SJSA1 (cell line): ENCODE measurements at regions not wholly inside any gene's neighbourhood (a gene's known extent, or its start where the extent isn't known, plus 50 kb on each side); places are given as distances from the start of the nearest gene placed in this dataset.
"Not testable (repeated sequence)": the region's sequence is repeated elsewhere in the genome, so short reads cannot be mapped to it uniquely, and the experiment has no call there.

Experiments used
- DNase-seq, 2 experiments: peaks; one replicate each; pipeline ENCODE4 v3.0.0-alpha.2; 2015 to 2020; ENCODE audit warnings: low spot score in 2 of 2, low read depth in 1 of 2
- H3K27ac ChIP-seq: fragments of 250-450 bp; sonication (Bioruptor Pico); 2 replicates; pipeline ENCODE4 v1.5.1; 2020; ENCODE audit warnings: mild to moderate bottlenecking, moderate library complexity
- H3K27me3 ChIP-seq: fragments of 250-450 bp; sonication (Bioruptor Pico); replicated peaks from 2 replicates; pipeline ENCODE4 v1.5.1; 2020; ENCODE audit warnings: mild to moderate bottlenecking, moderate library complexity
- H3K36me3 ChIP-seq: fragments of 250-450 bp; sonication (Bioruptor Pico); 2 replicates; pipeline ENCODE4 v1.5.1; 2020; ENCODE audit warnings: mild to moderate bottlenecking
- H3K4me1 ChIP-seq: fragments of 250-450 bp; sonication (Bioruptor Pico); replicated peaks from 2 replicates; pipeline ENCODE4 v1.6.1; 2021; ENCODE audit warnings: mild to moderate bottlenecking
- H3K4me3 ChIP-seq: fragments of 250-450 bp; sonication (Bioruptor Pico); 2 replicates; pipeline ENCODE4 v1.5.1; 2020; ENCODE audit warnings: mild to moderate bottlenecking
- H3K9me3 ChIP-seq: fragments of 250-450 bp; sonication (Bioruptor Pico); replicated peaks from 2 replicates; pipeline ENCODE4 v1.5.1; 2020; ENCODE audit warnings: mild to moderate bottlenecking

DNA sequence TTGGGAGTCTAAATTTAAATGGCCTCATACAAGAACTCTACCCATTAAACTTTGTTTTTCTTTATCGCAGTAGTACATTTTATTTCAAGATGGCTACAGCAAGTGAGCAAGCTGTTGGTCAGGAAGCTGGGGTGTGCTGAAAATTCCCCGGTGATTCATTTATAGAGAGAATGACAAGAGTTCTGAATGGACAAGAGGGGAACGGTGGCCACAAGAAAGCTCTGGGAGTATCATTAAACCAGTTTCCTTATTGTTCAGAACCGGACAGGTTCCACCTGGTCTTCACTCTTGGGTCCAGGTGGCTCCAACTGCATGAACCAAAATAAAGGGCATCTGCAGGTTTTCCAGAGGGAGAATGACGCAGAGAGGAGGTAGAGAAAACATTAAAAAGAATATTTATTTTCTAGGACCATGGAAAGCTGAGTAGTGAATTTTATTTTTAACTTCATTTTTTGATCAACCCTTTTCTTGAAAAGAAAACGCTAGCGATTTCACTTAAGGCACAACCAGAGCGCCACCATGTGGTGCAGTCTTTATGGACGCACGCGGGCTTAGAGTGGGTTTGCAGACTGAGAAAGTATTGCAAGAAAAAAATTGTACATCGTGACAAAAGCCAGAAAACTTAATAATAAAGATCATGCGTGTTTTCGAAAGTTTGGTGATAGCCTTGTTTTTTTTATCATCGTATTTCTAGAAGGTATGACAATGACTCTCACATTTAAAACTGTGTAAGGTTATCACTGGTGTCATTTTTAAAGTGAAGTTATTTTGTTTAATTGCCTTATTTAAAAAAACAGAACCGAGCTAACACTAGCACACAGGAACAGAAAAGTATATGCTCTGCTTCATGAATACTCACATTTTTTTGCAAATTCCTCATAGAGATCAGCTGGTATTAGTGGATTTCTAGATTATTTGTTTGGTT, 97.9 kb upstream of the NOL4 start:
- DNase-seq = peak; percentile 20 to 52
- no peak overlapping the region for H3K27ac ChIP-seq
- H3K4me3 ChIP-seq = no peak overlapping the region
- H3K4me1 ChIP-seq = no peaks in the 10 kb centered on the region
- no peaks in the 10 kb centered on the region for H3K36me3 ChIP-seq
- no peaks in the 10 kb centered on the region for H3K27me3 ChIP-seq
- no peaks in the 10 kb centered on the region for H3K9me3 ChIP-seq

GRCh38 chr18:34329840-34330239, 105.1 kb upstream of the NOL4 start:
- no peaks in the 10 kb centered on the region for H3K27me3 ChIP-seq
- H3K9me3 ChIP-seq = no peaks in the 10 kb centered on the region
- DNase-seq = no peak
- no peaks in the 10 kb centered on the region for H3K36me3 ChIP-seq
- H3K27ac ChIP-seq = no peak overlapping the region
- H3K4me3 ChIP-seq = no peak overlapping the region
- no peaks in the 10 kb centered on the region for H3K4me1 ChIP-seq

- H3K4me1 ChIP-seq = no peaks in the 10 kb centered on the region
- H3K36me3 ChIP-seq = no peaks in the 10 kb centered on the region
- H3K27me3 ChIP-seq = no peaks in the 10 kb centered on the region
- H3K4me3 ChIP-seq = no peak overlapping the region
- H3K27ac ChIP-seq = no peak overlapping the region
- H3K9me3 ChIP-seq = no peaks in the 10 kb centered on the region
- DNase-seq = no peak
Observed at GRCh38 chr18:34330308-34330707, 105.6 kb upstream of the NOL4 start.

DNA sequence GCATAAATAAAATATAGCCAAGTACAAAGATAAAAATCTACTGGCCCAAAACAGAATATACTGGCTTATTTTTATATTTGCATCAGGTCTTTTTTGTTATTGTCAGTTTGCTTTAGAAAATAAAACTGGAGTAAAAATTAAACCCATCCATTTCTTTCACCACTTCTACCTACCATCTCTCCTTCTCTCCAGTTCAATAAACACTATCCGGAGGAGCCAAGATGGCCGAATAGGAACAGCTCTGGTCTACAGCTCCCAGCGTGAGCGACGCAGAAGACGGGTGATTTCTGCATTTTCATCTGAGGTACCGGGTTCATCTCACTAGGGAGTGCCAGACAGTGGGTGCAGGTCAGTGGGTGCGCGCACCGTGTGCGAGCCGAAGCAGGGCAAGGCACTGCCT, 106.2 kb upstream of the NOL4 start:
- DNase-seq, H3K27me3 ChIP-seq, H3K4me1 ChIP-seq, H3K27ac ChIP-seq, H3K4me3 ChIP-seq, H3K9me3 ChIP-seq, H3K36me3 ChIP-seq: not testable (repeated sequence)

DNA sequence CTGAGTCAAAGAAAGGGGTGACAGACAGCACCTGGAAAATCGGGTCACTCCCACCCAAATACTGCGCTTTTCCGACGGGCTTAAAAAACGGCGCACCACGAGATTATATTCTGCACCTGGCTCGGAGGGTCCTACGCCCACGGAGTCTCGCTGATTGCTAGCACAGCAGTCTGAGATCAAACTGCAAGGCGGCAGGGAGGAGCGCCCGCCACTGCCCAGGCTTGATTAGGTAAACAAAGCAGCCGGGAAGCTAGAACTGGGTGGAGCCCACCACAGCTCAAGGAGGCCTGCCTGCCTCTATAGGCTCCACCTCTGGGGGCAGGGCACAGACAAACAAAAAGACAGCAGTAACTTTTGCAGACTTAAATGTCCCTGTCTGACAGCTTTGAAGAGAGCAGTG, 106.6 kb upstream of the NOL4 start:
- H3K4me1 ChIP-seq, H3K36me3 ChIP-seq, H3K27ac ChIP-seq, H3K4me3 ChIP-seq, H3K27me3 ChIP-seq, H3K9me3 ChIP-seq, DNase-seq: not testable (repeated sequence)

DNA sequence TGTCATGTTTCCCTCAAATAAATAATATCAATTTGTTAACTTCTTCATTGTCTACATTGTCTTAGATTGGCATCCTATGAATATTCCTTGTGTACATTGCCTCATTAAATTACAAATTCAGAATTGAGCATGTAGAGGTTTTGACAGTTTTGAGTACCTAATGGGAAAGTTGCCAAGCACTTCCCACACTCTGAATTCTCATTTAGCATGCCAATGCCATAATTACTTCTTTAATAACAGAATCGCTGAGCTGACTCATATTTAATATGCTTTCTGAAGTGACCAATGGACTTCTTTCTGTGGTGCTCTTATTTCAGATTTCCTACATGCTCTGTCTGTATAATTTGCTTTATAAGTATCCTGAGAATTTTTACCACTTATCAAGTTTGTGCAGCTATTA, 114.4 kb upstream of the NOL4 start:
- 0 out of 2 replicates have a peak, but pooled peaks cover 4% of the 10 kb centered on the region for H3K4me1 ChIP-seq
- no peak for DNase-seq
- H3K27me3 ChIP-seq = no peaks in the 10 kb centered on the region
- no peaks in the 10 kb centered on the region for H3K9me3 ChIP-seq
- no peaks in the 10 kb centered on the region for H3K36me3 ChIP-seq
- no peak overlapping the region for H3K27ac ChIP-seq
- no peak overlapping the region for H3K4me3 ChIP-seq

GRCh38 chr18:34342960-34343359, 118.2 kb upstream of the NOL4 start:
- DNase-seq = no peak

DNA sequence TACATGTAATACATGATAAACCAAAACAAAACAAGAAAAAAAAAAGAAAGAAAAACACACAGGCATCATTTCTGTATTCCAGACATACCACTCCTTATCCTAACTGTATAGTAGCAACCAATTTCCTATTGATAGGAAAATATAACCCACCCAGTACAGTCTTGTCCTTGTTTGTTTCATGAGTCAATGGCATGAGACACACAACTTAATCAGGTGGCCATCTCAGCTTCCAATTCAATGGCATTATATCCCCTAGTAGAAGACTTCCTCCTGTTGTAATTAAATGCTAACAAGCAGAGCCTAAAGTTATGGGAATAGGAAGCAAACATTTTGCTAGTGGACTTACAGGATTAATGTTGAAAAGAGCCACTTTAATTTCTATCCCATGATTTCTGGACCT, 121.0 kb upstream of the NOL4 start:
- Histone ChIP-seq H3K27me3 (no peaks in the 10 kb centered on the region), H3K27ac (no peak overlapping the region)
- DNase-seq = no peak

More at GRCh38 chr18:34342960-34343359, 118.2 kb upstream of the NOL4 start:
- Histone ChIP-seq H3K4me1 (0 out of 2 replicates have a peak, but pooled peaks cover 4% of the 10 kb centered on the region), H3K4me3 (no peak overlapping the region), H3K27me3 (no peaks in the 10 kb centered on the region), H3K36me3 (no peaks in the 10 kb centered on the region), H3K9me3 (no peaks in the 10 kb centered on the region), H3K27ac (no peak overlapping the region)

GRCh38 chr18:34350778-34351177, 126.1 kb upstream of the NOL4 start:
- DNase-seq = no peak
- Histone ChIP-seq H3K4me3 (no peak overlapping the region), H3K4me1 (no peaks in the 10 kb centered on the region), H3K36me3 (no peaks in the 10 kb centered on the region), H3K27ac (no peak overlapping the region), H3K27me3 (no peaks in the 10 kb centered on the region), H3K9me3 (no peaks in the 10 kb centered on the region)

More for the DNA sequence above, 121.0 kb upstream of the NOL4 start:
- Histone ChIP-seq H3K36me3 (no peaks in the 10 kb centered on the region), H3K9me3 (no peaks in the 10 kb centered on the region), H3K4me1 (0 out of 2 replicates have a peak, but pooled peaks cover 4% of the 10 kb centered on the region), H3K4me3 (no peak overlapping the region)

DNA sequence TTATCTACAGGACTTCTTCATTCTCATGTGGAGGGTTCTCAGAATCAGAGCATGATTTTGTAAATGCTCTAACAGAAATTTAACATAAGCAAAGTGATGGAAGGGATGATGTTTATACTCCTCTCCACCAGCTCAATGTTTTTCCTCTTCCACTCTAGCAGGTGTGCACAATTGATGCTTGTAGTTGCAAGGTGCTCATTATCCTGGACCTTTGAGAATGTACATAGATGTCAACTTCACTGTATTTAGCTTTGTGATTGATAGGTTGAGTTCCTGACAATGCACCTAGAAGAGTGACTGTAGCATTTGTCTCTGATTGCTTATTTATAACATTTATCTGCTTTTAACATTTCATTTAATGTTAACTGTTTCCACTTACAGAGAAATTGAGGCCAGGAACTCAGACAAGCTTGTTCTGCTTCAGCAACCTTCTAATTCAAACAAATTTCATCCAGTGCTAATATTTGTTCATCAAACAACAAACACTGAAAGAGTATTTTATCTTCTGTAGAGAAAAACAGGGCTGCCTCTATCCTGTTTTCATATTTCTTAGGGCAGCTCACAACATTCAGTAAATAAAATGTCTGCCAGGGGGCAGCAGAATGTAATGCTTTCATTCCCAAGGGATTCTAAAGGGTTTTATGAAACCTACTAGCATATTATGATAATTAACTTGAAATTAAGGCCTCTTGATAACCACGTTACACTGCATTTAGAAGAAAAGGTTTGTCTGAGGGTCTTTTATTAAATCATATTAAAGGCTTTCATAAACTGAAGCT, 127.9 kb upstream of the NOL4 start:
- DNase-seq = no peak
- Histone ChIP-seq H3K4me1 (no peaks in the 10 kb centered on the region), H3K27ac (no peak overlapping the region), H3K9me3 (no peaks in the 10 kb centered on the region), H3K36me3 (no peaks in the 10 kb centered on the region), H3K4me3 (no peak overlapping the region), H3K27me3 (no peaks in the 10 kb centered on the region)

- no peak overlapping the region for H3K4me3 ChIP-seq
- no peak for DNase-seq
- no peaks in the 10 kb centered on the region for H3K9me3 ChIP-seq
- no peaks in the 10 kb centered on the region for H3K4me1 ChIP-seq
- H3K36me3 ChIP-seq = no peaks in the 10 kb centered on the region
- no peak overlapping the region for H3K27ac ChIP-seq
- H3K27me3 ChIP-seq = no peaks in the 10 kb centered on the region
Observed at GRCh38 chr18:34354351-34354750, 129.6 kb upstream of the NOL4 start.

DNA sequence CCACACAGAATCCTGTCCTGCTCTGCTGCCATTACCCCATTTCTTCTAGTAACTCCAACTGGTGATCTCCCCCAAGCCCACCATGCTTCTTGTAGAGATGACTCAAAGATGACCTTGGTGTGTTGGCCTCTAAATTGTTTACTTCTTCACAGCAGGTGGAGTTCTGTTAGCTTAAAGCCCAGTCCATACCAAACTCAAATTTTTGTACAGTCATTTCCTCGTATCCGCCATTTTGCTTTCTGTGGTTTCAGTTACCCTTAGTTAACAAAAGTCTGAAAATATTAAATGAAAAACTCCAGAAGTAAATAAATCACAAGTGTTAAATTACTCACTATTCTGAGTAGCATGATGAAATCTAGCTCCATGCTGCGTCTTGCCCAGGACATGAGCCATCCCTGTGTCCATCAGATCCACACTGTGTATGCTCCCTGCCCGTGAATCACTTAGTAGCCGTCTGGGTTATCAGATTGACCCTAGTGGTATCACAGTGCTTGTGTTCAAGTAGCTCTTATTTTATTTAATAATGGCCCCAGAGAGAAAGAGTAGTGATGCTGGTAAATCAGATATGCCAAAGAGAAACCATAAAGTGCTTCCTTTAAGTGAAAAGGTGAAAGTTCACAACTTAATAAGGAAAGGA, 133.3 kb upstream of the NOL4 start:
- Histone ChIP-seq H3K27me3 (no peaks in the 10 kb centered on the region), H3K4me3 (no peak overlapping the region), H3K4me1 (no peaks in the 10 kb centered on the region), H3K36me3 (no peaks in the 10 kb centered on the region), H3K27ac (no peak overlapping the region), H3K9me3 (no peaks in the 10 kb centered on the region)
- DNase-seq = no peak

GRCh38 chr18:34358923-34359322, 134.2 kb upstream of the NOL4 start:
- no peak overlapping the region for H3K4me3 ChIP-seq
- DNase-seq = no peak

DNA sequence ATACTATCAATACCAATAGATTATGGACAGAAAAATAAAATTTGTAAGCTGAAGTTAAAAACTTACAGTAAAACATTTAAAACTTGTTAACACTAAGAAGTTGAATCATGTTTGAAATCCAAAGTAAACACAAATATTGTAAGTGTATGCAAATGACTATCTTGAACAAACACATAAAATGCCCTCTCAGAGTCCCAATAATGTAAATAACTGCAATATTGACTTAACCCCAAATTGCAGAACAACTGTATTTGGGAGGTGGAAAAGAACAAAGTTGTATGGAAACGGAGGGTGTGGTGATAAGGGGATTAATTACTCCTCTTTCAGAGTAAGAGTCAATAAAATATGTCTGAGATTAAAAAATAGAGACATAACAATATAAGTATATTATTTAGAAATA, 140.0 kb upstream of the NOL4 start:
- no peaks in the 10 kb centered on the region for H3K36me3 ChIP-seq
- H3K4me3 ChIP-seq = no peak overlapping the region
- H3K9me3 ChIP-seq = no peaks in the 10 kb centered on the region
- H3K27ac ChIP-seq = no peak overlapping the region
- H3K27me3 ChIP-seq = no peaks in the 10 kb centered on the region
- H3K4me1 ChIP-seq = no peaks in the 10 kb centered on the region
- no peak for DNase-seq

More at GRCh38 chr18:34358923-34359322, 134.2 kb upstream of the NOL4 start:
- H3K9me3 ChIP-seq = no peaks in the 10 kb centered on the region
- H3K4me1 ChIP-seq = no peaks in the 10 kb centered on the region
- H3K27me3 ChIP-seq = no peaks in the 10 kb centered on the region
- H3K27ac ChIP-seq = no peak overlapping the region
- H3K36me3 ChIP-seq = no peaks in the 10 kb centered on the region
